Activated naive CD8-positive, alpha-beta T cell treated with anti-CD3 and anti-CD28 coated beads, Interleukin-2, amount 50 U/mL, for 16 hours (primary cell): ENCODE measurements at regions not wholly inside any gene's neighbourhood (a gene's known extent, or its start where the extent isn't known, plus 50 kb on each side); places are given as distances from the start of the nearest gene placed in this dataset.

Experiments
- DNase-seq: peaks from one replicate; pipeline ENCODE4 v3.0.0-alpha.2; 2020; ENCODE audit warnings: low read depth, low spot score

DNA sequence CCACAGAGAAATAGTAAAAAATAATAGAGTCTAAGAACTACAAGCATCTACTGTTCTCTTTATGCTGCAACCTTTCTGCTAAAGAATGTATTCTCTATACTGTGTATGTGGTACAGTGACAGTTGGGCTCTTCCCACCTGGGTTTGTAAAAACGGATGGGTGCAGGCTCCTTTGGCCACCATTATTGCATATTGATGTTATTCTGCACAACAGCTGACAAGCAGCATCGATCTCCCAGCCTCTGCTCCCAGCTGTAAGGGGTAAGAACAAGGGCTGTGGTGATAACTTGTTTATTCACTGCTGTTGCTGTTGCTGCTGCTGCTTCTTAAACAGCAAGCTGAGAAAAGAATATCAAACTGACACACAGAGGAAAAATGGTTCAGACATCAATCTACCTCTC, 56.1 kb downstream of the KCNRG start:
- no peak for DNase-seq

DNA sequence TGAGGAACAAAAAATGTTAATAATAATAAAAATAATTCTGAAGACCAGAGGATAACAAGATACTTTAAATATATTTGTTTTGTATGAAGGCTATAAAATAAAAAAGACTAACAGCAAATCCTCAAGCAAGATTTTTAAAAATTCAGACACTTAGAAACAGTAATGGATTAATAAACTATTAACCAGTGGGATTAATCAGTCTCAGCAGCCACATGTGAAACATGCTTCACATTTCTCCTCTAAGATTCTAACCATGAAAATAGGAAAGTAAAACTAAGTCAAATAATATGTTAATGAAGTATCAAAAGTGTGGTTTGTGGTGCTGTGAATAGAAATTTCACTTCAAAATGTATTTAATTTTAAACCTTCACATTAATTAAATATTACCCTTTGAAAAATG, 57.4 kb downstream of the KCNRG start:
- DNase-seq, result no peak

DNA sequence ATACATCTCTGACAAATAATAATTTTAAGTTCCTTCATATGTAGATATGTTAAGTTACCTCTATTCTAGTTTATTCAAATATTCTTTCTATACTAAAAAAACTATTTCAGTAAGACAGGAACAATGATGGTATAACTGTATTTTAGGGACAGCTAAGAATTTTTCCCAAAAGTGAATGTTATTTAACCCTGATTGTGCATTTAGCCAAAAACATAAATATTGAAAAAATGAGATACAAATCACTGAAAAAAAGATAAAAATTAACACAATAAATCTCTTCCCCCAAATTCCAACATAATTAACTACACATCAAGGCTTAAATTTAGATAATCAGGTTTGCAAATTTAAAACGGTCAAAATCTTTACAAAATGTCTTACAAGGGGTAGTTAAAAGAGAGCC, 58.1 kb downstream of the KCNRG start:
- DNase-seq, result no peak

DNA sequence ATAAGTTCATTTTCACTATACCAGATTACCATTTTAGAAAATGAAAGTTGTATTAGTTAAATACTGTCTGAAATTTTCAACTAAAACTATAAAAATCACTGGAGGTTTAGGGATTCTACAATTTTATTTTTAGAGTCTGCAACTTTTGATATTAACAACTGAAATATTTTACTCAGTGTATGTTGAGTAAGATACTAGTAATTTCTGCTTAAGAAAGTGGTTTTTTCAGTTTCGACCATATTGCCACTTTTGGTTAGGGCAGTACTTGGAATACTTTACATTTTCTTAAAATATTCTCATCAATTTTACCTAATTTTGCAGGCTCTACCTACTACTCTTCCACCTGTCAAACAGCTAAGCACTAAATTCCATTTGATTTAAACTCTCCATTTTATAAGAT, 59.6 kb downstream of the KCNRG start:
- DNase-seq, result no peak

DNA sequence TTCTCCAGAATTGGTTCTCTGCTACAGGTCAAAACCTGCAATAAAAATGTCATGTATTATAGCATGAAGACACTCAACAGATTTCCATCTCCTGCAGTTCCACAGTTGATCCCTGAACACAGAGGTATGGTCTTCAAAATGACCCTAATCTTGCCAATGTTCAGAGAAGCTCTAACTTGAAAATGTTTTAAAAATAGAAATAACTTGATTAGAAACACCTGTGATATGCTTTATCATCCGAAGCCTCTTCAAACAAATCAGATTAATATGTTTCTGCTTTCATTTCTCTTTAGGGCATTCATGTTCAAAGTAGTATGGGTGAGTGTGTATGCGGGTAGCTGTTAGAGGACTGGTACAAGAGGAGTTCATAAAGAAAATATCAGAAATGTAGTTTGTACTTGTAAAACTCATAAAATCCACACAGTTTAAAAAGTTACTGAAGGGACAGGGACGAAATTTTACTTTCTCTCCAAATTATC, 60.4 kb downstream of the KCNRG start:
- DNase-seq, result no peak

DNA sequence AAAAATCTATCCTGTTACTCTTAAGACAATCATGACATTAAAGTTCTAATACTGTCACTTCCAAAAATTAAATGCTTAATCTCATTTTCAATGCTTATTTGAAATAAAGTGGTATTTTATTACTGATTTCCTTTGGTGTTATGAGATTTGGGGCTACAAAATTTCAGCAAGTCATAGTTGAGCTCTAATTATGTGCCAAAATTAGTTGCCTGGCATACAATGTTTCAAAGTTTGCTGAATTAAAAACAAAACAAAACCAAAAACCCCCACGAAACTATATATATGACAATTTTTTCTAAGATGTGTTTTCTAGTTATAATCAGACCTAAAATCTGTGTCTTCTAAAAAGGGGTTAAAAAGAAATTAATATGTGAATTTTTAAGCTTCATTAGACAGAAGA, 62.2 kb downstream of the KCNRG start:
- no peak for DNase-seq

DNA sequence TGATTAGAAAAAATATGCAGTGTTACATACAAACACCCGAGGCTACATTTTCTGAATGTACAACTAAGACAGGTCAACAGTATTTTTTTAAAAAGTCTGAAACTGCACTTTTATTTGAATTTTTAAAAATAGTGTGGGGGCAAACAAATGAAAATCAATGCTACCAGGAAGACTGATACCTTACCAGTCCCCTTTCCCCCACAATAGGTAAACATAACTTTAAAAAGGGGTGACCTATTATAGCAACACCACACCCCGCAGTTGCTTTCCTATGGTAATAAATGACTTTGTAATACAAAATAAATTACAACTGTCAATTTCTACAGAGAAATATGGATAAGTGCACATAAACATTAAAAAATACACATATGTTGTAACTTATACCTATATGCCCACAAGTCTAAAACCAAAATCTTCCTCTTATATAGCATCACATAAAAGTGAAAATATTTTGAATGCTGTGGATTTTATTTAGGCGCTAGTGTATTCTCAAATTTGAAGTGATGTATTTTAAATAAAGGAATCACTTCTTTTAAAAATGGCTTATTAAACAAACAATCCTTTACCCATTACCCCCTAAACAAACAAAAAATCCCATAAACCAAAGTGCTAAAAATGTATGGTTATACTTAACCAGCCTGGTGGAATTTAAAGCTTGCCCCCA, 63.1 kb downstream of the KCNRG start:
- DNase-seq, result no peak

DNA sequence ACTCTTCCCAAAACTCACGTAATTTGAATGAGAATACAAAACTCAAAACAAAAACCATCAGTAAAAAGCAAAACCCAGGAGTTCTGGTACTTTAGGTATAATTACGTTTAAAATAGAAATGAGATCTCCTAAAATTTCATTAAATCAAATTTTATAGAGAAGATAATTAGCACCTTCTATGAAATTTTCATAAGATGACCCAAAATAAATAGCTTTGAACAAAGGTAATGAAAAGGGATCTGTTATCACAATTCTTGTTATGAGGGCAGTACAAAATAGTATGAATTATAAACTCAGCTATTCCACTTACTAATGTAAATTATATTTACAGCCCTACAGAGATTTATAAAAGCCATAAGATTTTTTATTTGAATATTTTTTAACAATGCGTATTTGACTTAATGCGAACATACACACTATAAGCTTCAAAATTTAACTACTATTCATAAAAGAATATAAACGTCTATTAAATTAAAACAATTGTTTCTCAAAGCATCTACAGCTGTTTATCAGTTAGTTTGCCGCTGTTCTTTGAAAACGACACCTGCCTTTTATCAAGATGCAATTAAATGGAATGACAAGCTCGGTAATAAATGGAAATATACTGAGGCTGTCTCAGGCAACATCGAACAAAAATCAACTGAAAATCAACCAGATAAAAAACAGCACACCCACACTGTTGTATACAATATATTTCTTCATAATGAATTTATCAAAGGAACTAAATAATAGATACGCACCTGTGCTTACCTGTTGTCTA, 63.8 kb downstream of the KCNRG start:
- no peak for DNase-seq

DNA sequence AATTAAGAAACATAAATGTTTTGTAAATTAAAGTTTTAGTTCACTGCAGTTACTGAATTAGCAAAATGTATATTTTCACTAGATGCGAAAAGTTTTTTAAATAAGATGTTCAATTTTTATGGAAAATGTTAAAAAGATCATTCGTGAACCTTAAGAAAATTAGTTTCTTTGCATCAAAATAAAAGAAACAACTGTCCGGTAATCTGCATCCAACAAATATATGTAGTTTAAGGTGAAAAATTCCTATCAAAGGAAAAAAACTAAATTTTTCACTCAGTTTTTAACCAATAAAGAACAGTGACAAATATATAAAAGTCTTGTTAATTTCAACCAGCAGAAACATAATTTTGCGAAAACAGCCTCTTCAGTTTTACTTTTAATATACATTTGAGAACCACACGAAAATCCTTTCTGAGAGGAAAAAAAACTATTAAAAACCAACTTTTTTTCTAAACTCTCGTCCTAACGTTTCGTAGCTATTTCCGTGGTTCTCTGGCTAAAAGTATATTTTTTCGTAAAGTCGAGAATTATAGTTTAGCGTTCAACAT, 64.5 kb downstream of the KCNRG start:
- no peak for DNase-seq

DNA sequence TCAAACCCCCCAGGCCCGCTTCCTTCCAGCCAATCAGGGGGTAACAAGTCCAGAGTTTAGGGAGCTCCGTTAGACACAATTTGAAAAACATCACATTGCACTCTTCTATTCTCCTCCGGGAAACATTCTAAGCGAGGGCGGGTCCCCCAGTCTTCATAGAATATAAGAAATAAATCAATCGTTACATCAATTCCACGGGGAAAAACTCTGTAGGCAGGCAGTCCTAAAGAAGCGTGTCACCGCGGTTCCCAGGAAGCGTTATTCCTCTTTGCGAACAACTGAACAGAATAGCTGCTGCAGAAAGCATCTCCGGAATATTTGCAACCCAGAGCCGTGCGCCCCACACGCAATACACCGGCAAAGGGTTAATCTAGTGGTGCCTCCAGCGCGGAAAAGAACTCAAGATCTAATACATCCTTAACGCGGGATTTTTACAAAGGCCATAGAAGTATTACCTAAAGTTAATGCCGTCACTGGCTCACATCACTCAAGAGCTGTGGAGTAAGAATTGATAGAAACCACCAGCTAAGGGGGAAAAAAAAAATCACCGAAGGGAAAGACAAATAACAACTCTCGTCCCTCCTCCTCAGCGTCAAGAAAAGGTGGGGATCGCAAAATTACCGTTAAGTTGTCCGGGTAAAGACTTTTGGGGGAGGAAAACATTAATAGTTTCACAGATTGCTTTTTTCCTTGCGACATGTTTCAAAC, 65.1 kb downstream of the KCNRG start:
- no peak for DNase-seq

DNA sequence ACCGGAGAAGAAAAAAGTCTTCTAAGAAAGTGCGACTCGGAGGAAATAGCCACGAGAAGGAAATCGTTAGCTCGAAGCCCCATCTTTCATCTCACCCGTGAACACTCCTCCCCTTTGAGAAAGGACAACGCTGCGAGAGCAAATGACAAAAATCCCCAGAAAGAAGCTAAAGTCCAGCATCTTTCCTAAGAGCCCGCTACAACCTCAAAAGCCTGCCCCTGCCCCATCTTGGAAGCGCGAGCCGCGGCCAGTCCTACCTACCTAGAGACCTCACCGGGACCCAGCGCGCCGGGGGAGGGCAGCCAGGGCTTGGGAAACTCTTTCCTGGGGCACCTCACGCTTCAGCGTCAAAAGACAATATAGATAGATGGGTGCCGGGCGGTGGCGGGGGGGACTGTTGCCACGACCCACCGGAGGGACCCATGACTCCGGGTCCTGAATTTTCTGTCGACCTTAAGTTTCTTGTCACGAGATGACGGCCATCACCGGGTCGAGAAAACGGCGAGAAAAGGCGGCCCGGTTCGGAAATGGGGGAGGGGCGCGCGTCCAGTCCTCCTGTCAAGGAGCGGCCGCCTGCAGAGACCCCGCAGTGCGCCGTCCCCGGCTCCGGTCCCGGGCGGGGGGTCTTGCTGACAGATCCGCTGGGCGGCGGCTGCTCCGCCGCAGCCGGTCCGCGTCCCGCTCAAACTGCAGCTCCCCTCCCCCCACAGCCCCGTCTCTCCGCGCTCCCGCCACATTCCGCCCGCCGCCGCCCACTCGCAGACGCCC, 65.9 kb downstream of the KCNRG start:
- no peak for DNase-seq

DNA sequence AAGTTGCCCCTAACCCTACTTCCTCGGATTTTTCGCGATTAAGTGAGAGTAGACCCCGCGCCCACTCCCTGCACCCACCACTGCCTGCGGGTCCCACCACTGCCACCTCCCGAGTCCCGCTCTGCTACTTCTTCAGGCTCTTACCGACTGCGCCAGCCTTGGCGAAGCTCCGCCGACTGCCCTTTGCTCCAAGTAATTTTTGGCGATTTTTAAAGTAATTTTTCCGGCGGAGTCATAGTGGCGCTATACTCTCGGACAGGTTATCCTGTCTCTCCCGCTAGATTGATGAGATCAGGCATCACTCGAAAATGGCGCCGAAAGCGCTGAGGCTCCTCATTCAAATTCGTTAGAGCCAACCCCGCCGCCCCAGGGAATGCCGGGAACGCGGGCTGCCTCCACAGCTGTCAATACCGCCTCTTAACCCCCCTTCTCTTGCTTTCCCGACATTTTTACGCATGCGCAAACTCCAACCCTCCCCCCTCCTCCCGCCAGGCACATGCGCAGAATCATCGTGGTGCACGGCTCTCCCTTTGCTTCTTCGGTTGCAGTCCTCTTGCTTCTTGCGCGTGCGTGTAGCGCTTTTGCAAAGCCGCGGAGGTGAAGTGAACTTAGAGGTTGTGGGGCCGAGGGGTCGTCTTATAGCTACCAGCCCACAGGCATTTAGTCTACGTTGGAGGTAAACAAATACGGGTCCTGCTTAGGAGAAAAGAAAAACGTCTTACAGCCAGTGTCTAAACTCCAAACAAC, 66.6 kb downstream of the KCNRG start:
- peak; percentile 94 for DNase-seq

DNA sequence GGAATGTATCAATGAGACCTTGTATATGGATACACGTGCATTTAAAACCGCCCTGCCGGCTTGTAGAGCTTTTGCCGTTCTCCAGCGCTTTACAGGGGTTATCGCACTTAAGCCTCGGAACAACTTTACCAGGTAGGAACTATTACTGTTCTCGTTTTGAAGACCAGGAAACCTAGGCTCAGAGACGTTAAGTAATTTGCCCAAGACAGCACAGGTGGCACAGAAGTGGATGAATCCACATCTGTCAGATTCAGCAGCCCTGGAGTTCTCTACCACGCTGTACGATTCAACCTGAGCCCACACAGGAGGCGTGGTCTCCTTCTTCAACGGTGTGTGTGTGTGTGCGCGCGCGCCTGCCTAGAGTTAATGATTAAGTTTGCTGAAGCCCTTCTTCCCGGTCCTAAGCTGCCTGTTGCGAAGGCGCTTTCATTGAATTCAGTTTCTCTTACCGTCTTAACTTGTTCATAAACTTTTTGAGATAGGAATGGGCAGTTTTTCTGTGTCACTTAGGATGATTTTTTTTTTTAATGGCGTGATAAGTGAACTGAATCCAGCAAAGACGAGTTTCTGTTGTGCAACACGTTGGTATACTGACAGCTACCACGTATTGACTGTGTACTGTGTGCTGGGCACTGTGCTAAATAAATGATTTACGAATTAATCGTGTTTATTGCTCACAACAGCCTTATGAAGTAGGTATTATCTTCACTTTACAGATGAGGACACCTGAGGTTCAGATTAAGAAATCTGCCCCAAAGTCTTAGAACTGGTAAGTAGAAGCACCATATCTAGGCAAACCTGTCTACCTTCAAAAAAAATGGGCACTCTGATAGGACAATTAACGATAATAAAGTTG, 67.4 kb downstream of the KCNRG start:
- DNase-seq, result peak; percentile 41

DNA sequence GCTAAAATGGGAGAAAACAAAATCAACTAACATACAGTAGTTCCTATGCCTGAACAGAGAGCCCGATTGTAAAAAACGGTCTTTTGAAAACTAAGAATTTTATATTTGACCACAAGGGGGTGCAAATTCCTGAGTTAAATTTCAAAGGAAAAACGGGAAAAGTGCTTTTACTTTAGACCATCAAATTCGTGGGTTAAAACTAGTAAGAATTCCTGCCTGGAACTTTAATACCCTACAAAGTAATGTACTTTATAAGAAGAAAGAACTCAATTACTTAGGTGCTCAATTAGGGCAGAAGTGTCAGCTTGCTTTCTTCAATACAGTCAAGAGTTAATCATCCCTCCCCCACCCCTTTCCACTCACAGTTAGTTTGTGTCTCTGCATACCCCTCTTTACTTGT, 69.8 kb downstream of the KCNRG start:
- DNase-seq, result no peak

DNA sequence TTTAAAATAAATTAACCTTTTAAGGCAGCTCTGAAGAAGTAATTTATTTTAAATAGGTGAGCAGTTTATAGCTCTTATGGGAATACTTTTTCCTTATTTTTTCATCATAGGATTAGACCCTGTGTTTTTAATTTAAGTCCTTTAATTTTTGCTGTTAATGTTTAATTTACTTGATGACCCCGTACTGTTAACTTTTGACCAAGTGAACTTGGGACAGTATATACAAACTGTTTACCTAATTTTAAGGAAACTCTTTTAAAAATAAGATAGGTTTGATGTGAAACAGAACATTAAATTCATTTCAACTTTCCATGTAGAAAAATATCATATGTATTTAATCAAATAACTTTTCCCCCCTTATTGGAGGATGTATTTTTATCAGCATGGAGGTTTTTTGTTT, 74.4 kb downstream of the KCNRG start:
- DNase-seq, result no peak

DNA sequence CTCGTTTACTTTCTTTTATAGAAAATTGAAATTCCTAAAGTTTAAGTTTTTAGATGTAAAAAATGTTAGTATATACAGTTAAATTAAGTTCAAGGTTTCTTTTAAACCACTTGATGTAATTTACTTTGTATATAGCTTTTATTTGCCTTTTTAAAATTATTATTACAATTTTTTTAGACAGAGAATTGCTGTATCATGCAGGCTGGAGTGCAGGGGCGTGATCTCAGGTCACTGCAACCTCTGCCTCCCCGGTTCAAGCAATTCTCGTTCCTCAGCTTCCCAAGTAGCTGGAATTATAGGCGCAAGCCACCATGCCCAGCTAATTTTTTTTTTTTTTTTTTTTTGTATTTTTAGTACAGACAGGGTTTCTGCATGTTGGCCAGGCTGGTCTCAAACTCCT, 75.0 kb downstream of the KCNRG start:
- no peak for DNase-seq

DNA sequence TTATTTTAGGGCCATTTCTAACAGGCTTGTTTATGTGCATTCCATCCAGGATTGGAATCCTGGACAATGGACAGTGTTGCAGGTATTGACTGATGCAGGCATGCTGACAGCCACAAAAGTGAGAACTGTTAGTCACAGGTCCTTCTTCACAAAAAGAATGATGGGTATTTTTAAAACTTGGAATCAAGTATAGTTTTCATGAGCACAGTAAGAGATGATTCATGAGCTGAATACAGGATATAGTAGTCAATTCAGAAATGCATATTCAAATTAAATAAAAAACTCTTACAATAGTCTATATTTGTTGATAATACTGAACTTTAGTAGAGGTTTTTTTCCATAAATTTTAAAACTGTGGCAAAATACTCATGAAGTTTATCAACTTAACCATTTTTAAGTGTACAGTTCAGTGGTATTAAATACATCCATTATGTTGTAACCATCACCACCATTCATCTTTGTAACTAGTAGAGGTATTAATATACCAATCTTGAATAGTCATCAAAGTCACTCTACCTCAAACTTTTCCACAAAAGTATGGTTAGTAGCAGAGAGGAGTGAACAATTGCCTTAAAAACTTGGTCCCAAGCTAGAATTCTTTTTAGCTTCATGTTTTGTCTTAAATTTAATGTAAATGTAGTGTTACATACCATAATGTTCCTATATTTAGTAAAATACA, 79.5 kb downstream of the KCNRG start:
- no peak for DNase-seq

DNA sequence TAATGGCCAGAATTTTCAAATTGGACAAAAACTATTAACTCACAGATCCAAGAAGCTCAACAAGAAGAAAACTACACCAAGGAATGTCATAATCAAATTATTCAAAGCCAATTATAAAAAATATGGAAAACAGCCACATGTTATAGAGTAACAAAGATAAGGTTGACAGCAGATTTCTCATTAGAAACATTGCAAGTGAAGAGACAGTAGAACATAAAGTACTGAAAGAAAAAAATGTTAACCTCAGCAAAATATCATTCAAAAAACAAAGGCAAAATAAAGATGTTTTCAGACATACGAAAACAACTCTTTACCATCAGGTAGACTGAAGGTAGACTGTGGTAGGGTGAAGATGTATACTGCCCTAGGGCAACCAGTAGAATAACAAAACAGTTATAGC, 83.4 kb downstream of the KCNRG start:
- no peak for DNase-seq

DNA sequence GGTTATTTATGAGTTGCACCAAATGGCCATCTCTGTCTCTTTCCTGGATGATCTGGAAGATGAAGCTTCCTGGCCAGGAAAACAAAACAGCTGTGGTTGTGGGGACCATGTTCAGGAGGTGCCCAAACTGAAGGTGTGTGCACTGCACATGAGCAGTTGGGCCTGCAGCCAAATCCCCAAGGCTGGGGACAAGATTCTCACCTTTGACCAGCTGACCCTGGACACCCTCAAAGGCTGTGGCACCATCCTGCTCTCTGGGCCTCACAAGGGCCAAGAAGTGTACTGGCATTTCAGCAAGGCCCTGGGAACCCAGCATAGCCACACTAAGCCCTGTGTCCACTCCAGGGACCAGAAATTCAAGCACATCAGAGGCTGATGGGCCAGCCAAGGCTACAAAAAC, 84.2 kb downstream of the KCNRG start:
- no peak for DNase-seq
